Astrocyte of the spinal cord (primary cell): ENCODE measurements at regions not wholly inside any gene's neighbourhood (a gene's known extent, or its start where the extent isn't known, plus 50 kb on each side); places are given as distances from the start of the nearest gene placed in this dataset.
"Not testable (repeated sequence)": the region's sequence is repeated elsewhere in the genome, so short reads cannot be mapped to it uniquely, and the experiment has no call there.

Experiments used
- DNase-seq: peaks from one replicate; pipeline ENCODE4 v3.0.0; 2011; ENCODE audit warnings: low read depth, low spot score
- H3K4me3 ChIP-seq: 2 replicates; pipeline ENCODE4 v1.5.1; 2011; ENCODE audit warnings: low read depth, mild to moderate bottlenecking, low read length, moderate library complexity
- in situ Hi-C: cut with HindIII; loops from 2 replicates; pipeline ENCODE4 v1.10.0; 2017; ENCODE audit warnings: low sequenced_read_pairs
- TF ChIP-seq, protein P1 (sequence below): IDR thresholded peaks from 2 replicates; pipeline ENCODE4 v1.5.1; 2012; ENCODE audit warnings: low read depth, mild to moderate bottlenecking, low read length, inconsistent platforms

DNA sequence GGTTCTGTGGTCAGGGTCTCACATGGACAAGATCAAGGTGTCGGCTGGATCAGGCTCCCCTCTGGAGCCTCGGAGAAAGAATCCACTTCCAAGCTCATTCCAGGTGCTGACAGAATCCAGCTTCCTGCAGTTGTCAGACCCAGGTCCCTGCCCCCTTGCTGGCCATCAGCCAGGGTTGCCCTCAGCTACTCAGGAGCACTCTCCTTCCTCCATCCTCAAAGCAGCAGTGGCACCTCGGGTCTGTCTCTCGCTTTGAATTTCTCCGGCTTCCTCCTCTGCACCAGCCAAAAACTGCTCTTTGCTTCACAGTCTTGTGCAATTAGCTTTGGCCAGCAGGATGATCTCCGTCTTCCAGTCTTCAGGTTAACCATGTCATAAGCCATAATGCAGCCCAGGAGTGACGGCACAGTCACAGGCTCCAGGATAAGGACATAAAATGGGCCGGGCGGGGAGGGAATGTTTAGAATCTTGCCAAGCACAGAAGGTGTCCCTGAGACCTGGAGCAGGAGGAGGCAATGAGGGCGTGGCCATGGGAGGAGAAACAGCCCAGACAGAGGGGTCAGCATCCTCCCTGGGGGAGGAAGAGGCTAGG lies 79.4 kb upstream of the SLC25A33 start:
- in situ Hi-C loops: no loop called here
- no peak overlapping the region for H3K4me3 ChIP-seq
- no peak for DNase-seq
- TF ChIP-seq, protein P1, sequence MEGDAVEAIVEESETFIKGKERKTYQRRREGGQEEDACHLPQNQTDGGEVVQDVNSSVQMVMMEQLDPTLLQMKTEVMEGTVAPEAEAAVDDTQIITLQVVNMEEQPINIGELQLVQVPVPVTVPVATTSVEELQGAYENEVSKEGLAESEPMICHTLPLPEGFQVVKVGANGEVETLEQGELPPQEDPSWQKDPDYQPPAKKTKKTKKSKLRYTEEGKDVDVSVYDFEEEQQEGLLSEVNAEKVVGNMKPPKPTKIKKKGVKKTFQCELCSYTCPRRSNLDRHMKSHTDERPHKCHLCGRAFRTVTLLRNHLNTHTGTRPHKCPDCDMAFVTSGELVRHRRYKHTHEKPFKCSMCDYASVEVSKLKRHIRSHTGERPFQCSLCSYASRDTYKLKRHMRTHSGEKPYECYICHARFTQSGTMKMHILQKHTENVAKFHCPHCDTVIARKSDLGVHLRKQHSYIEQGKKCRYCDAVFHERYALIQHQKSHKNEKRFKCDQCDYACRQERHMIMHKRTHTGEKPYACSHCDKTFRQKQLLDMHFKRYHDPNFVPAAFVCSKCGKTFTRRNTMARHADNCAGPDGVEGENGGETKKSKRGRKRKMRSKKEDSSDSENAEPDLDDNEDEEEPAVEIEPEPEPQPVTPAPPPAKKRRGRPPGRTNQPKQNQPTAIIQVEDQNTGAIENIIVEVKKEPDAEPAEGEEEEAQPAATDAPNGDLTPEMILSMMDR: no peak

DNA sequence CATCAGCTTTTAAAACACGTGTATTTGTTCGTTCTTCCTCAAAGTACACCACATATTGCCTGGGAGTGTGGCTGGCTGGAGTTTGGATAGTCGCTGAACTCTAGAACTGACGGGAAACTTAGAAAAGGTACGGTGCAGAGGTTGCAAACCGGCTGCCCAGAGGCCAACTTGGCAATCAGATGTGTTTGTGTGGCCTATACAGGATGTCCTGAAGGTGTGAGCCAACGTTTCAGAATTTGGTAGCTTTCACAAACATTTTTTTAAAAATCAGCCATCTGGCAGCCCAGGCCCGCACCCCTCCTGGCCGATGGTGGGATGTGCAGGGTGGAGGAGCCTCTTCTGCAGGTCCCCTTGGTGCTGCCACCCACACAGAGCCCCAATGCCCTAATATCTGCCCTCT lies 73.6 kb upstream of the SLC25A33 start:
- in situ Hi-C loops: no loop called here
- DNase-seq: no peak
- TF ChIP-seq, protein P1: no peak

DNA sequence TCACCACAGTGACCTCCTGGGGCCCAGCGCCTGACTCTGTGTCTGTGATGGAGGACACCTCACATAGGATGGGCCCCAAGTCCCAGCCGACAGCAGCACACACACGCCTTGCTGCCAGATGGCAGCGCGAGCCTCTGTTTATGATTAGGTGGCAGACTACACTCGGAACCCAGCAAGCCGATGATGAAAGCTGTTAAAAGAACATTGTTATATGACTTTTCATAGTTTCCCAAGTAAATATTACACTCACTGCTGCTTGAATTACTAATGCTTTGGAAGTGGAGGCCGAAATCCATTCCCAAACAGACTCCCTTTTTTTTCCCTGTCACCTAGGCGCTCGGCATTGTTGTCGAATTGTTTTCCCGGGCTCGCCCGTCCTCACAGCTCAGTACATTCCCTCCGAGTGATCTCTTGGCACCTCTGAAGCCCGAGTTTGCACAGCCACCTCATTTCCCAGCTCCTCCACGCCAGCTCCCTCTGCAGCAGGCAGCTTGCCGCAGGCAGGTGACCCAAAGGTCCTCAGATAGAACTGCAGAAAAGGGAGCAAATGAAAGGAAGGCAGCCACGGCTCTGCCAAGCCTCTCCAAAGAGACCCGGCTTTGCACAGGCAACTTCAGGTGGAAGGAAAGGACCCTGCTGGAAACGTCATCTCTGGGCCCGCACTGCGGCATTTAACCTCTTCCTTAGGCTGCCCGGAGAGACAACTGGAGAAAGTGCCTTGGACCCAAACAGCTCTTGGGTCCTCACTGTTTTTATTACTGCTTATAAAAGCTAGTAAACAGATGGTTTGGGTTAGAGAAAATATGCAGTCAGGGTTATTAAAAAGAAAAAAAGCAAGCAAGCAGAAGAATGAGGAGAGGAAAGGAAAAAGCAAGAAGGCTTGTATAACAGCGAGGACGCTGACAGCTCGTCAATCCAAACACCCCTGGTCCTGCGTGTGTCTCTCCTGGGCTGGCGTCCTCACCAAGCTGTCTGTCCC lies 72.2 kb upstream of the SLC25A33 start:
- no peak for DNase-seq
- TF ChIP-seq, protein P1: no peak
- in situ Hi-C loops: no loop called here
- no peak overlapping the region for H3K4me3 ChIP-seq

More for the DNA sequence above, 73.6 kb upstream of the SLC25A33 start:
- H3K4me3 ChIP-seq: no peak overlapping the region

DNA sequence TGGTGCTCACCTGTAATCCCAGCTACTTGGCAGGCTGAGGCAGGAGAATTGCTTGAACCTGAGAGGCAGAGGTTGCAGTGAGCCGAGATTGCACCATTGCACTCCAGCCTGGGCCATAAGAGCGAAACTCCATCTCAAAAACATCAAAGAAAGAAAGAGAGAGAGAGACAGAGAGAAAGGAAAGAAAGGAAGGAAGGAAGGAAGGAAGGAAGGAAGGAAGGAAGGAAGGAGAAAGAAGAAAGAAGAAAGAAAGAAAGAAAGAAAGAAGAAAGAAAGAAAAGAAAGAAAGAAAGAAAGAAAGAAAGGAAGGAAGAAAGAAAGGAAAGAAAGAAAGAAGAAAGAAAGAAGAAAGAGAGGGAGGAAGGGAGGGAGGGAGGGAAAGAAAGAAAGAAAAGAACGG lies 69.4 kb upstream of the SLC25A33 start:
- DNase-seq, H3K4me3 ChIP-seq, in situ Hi-C loops: not testable (repeated sequence)

DNA sequence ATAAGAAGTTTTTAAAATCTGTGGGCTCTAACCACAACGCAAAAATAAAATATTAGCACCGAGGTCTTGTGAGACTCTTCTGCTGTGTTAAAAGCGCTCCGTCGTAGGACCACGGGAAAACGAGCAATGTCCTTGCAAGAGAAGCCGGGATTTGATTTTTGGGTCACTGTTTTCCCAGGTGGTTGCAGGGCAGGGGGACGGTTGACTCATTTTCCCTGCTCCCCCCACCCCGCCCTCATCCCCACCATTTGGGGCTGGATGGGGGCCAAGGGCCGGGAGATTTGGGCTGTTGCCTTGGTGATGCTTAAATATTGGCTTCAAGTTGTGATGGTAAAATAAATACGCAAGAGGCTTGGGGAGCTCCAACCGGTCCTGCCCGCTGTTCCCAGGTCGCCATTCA lies 67.6 kb upstream of the SLC25A33 start:
- TF ChIP-seq, protein P1: no peak
- H3K4me3 ChIP-seq: no peak overlapping the region
- no peak for DNase-seq
- in situ Hi-C loops: no loop called here

DNA sequence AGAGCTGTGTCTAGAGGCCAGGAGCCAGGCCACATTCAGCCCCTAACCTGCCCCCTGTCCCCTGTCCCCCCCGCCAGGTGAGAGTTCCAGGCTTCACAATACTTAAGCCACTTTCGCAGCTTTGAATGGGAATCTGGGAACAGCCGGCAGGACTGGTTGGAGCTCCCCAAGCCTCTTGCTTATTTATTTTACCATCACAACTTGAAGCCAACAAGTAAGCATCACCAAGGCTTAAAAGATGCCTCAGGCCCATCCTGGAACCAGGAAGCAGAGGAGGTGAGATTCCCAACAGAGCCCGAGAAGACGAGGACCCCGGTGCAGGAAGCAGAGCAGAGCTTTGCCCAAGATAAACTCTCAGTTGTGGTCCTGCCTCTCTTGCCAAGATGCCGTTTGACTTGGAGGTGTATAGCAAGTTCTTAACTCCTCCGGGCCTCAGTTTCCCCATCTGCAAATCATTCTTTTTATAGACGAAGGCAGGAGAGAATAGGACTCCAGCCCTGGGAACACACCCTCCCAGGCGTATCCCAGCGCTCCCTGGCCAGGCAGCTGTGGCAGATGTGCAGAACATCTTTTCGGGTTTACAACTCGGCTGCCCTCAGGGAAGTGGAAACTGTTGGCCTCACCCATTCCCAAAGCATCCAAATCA lies 66.8 kb upstream of the SLC25A33 start:
- TF ChIP-seq, protein P1: no peak
- DNase-seq: no peak
- H3K4me3 ChIP-seq: no peak overlapping the region
- in situ Hi-C loops: no loop called here
